Fibroblast of lung (primary cell): ENCODE measurements at regions not wholly inside any gene's neighbourhood (a gene's known extent, or its start where the extent isn't known, plus 50 kb on each side); places are given as distances from the start of the nearest gene placed in this dataset.

Source experiments
- DNase-seq, 2 donors: peaks; one replicate each; pipeline versions ENCODE4 v3.0.0 to v3.0.0-alpha.2; 2010; ENCODE audit warnings: low read depth in 2 of 2
- H2AFZ ChIP-seq: 2 replicates; pipeline ENCODE4 v1.5.1; 2012; ENCODE audit warnings: low read length, control low read depth, inconsistent platforms
- H3K27ac ChIP-seq: 2 replicates; pipeline ENCODE4 v1.5.1; 2011; ENCODE audit warnings: low read length, control low read depth; ENCODE audit not compliant: insufficient read depth
- H3K27me3 ChIP-seq: 2 replicates; pipeline ENCODE4 v1.5.1; 2011; ENCODE audit warnings: mild to moderate bottlenecking, low read length; ENCODE audit not compliant: control insufficient read depth, insufficient read depth
- H3K36me3 ChIP-seq: 2 replicates; pipeline ENCODE4 v1.5.1; 2011; ENCODE audit warnings: low read length; ENCODE audit not compliant: control insufficient read depth, insufficient read depth
- H3K4me1 ChIP-seq: 2 replicates; pipeline ENCODE4 v1.5.1; 2011; ENCODE audit warnings: low read length; ENCODE audit not compliant: control insufficient read depth, insufficient read depth; ENCODE audit errors: extremely low read depth
- H3K4me2 ChIP-seq: 2 replicates; pipeline ENCODE4 v1.5.1; 2011; ENCODE audit warnings: low read length, control low read depth; ENCODE audit not compliant: insufficient read depth; ENCODE audit errors: extremely low read depth
- H3K4me3 ChIP-seq, 4 experiments: fragments of 200-600 bp in 1 of 4; sonication (generic) in 1 of 4; replicated peaks in 1 of 4; 2 replicates each; pipeline ENCODE4 v1.5.1; 2011 to 2016; ENCODE audit warnings: low read length in 4 of 4, low read depth in 3 of 4, mild to moderate bottlenecking in 3 of 4, control low read depth in 2 of 4, inconsistent platforms in 1 of 4, mixed read lengths in 1 of 4; ENCODE audit not compliant: insufficient read depth in 1 of 4; ENCODE audit errors: control extremely low read depth in 1 of 4
- H3K79me2 ChIP-seq: 2 replicates; pipeline ENCODE4 v1.5.1; 2012; ENCODE audit warnings: mild to moderate bottlenecking, low read length, inconsistent platforms; ENCODE audit not compliant: control insufficient read depth, insufficient read depth
- H3K9ac ChIP-seq: 2 replicates; pipeline ENCODE4 v1.5.1; 2011; ENCODE audit warnings: mild to moderate bottlenecking, low read length, control low read depth; ENCODE audit not compliant: insufficient read depth
- H3K9me3 ChIP-seq: 2 replicates; pipeline ENCODE4 v1.5.1; 2012; ENCODE audit warnings: low read depth, low read length; ENCODE audit not compliant: control insufficient read depth, insufficient read depth
- H4K20me1 ChIP-seq: 2 replicates; pipeline ENCODE4 v1.5.1; 2011; ENCODE audit warnings: low read length; ENCODE audit not compliant: control insufficient read depth, insufficient read depth; ENCODE audit errors: extremely low read depth
- EZH2 ChIP-seq: IDR thresholded peaks from 2 replicates; pipeline ENCODE4 v1.5.1; 2012; ENCODE audit warnings: low read length, control low read depth, mild to moderate bottlenecking; ENCODE audit errors: missing control alignments
- TF ChIP-seq, protein P1 (sequence below), 2 donors: IDR thresholded peaks in 1 of 2; conservative IDR thresholded peaks in 1 of 2; 1 replicate in 1 of 2; 2 replicates in 1 of 2; pipeline ENCODE4 v1.5.1; 2011 to 2012; ENCODE audit warnings: low read length in 2 of 2, control low read depth in 1 of 2, inconsistent platforms in 1 of 2, low read depth in 1 of 2, mild to moderate bottlenecking in 1 of 2

DNA sequence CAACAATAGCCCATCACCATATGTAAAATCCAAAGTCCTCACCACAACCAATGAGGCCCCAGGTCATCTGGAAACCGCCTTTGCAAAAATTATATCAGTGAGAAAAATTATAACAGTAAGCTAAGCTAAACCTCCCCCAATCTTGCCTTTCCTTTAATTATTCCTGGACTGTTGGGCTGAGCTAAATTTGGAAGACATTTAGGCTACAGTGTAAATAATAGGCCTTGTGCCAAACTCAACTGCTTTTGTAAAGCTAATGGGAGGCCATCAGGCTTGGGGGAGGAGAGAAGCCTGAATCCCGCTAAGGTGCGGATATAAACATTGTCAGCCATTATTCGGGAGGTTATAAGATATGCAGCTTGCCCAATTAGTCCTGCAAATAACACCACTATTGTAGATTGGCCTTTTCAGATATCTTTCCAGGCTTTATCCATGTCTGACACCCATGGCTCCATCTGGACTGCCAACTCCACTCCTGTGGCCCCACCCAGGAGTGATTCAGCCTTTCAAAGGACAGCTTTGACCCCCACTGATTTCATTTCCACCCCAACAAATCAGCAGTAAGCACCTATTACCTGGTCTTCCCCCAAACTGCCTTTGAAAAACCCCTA, 53.0 kb upstream of the CA12 start:
- DNase-seq, result no peak
- no peaks in the 10 kb centered on the region for H3K36me3 ChIP-seq
- H2AFZ ChIP-seq, result no peak overlapping the region
- H3K9ac ChIP-seq, result no peak overlapping the region
- H3K27ac ChIP-seq, result no peak overlapping the region
- no peak overlapping the region for H3K4me3 ChIP-seq
- TF ChIP-seq, protein P1, sequence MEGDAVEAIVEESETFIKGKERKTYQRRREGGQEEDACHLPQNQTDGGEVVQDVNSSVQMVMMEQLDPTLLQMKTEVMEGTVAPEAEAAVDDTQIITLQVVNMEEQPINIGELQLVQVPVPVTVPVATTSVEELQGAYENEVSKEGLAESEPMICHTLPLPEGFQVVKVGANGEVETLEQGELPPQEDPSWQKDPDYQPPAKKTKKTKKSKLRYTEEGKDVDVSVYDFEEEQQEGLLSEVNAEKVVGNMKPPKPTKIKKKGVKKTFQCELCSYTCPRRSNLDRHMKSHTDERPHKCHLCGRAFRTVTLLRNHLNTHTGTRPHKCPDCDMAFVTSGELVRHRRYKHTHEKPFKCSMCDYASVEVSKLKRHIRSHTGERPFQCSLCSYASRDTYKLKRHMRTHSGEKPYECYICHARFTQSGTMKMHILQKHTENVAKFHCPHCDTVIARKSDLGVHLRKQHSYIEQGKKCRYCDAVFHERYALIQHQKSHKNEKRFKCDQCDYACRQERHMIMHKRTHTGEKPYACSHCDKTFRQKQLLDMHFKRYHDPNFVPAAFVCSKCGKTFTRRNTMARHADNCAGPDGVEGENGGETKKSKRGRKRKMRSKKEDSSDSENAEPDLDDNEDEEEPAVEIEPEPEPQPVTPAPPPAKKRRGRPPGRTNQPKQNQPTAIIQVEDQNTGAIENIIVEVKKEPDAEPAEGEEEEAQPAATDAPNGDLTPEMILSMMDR (conservative IDR thresholded peaks at IDR 0.05 in 1 of 2, IDR thresholded peaks at IDR 0.05 in 1 of 2; ENCODE audit: low read depth in 1 of 2, low read length in 2 of 2), result no peak
- no peak for TF ChIP-seq EZH2
- no peaks in the 10 kb centered on the region for H3K27me3 ChIP-seq
- no peak overlapping the region for H3K4me2 ChIP-seq
- no peaks in the 10 kb centered on the region for H3K79me2 ChIP-seq
- peaks cover 6% of the 10 kb centered on the region for H3K4me1 ChIP-seq
- H4K20me1 ChIP-seq, result no peaks in the 10 kb centered on the region
- no peaks in the 10 kb centered on the region for H3K9me3 ChIP-seq

DNA sequence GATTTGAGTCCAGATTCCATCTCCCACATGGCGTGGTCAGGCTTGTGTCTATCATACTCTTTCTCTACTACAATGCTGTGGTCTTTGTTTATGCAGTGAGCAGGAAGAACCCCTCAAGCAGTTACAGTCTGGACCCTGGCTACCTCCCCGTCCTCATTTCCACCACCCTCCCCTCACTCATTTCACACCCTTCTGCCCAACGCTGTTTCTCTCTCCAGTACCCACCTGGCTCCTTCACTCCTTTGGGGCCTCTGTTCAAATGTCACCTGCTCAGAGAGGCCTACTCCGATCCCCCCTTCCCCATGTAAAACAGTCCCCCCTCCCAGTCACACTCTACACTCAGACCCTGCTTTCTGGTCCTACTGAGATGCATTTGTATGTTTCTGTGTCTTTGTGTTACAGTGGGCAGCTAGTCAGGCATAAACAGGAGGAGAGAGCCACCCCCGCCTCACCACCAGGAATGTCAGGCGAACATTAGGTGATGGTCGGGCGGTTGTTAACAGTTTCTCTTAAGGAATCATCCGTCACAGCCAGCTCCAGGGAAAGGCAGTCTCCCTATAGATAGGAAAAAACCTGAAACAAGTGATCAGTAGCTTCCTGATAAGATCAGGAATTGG, 53.7 kb upstream of the CA12 start:
- Histone ChIP-seq H3K27ac (no peak overlapping the region), H3K9ac (no peak overlapping the region), H3K4me2 (no peak overlapping the region), H3K9me3 (no peaks in the 10 kb centered on the region), H4K20me1 (no peaks in the 10 kb centered on the region), H3K36me3 (no peaks in the 10 kb centered on the region), H3K79me2 (no peaks in the 10 kb centered on the region), H2AFZ (no peak overlapping the region), H3K4me1 (peaks cover 8% of the 10 kb centered on the region), H3K4me3 (no peak overlapping the region), H3K27me3 (no peaks in the 10 kb centered on the region)
- DNase-seq, result no peak
- no peak for TF ChIP-seq EZH2
- TF ChIP-seq, protein P1 (conservative IDR thresholded peaks at IDR 0.05 in 1 of 2, IDR thresholded peaks at IDR 0.05 in 1 of 2; ENCODE audit: low read depth in 1 of 2, low read length in 2 of 2), result no peak

DNA sequence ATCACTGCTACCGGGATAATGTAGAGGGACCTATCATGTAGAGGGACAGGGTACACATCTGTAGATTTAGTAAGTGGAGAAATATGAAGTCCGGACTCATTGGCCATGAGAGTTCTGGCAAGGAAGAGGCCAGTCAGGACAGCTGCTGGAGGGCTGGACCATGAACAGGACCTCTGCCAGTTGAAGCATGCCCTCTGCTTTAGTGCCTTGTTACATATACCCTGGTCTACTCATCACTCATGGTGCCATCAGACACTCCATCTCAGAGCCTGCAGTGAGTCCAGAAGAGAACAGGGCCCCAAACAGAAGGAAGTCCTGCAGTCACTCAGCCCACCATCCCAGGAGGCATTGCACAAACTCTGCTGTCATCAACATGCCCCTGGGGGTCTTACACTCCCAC, 54.7 kb upstream of the CA12 start:
- H4K20me1 ChIP-seq, result no peaks in the 10 kb centered on the region
- peak overlapping the region; percentile 76 for H2AFZ ChIP-seq
- H3K79me2 ChIP-seq, result no peaks in the 10 kb centered on the region
- TF ChIP-seq EZH2, result no peak
- TF ChIP-seq, protein P1 (conservative IDR thresholded peaks at IDR 0.05 in 1 of 2, IDR thresholded peaks at IDR 0.05 in 1 of 2; ENCODE audit: low read depth in 1 of 2, low read length in 2 of 2), result no peak
- H3K4me1 ChIP-seq, result peaks cover 8% of the 10 kb centered on the region
- no peak for DNase-seq
- H3K36me3 ChIP-seq, result no peaks in the 10 kb centered on the region
- H3K9me3 ChIP-seq, result no peaks in the 10 kb centered on the region
- no peak overlapping the region for H3K9ac ChIP-seq
- H3K27me3 ChIP-seq, result no peaks in the 10 kb centered on the region
- no peak overlapping the region for H3K4me2 ChIP-seq
- H3K27ac ChIP-seq, result no peak overlapping the region
- no peak overlapping the region for H3K4me3 ChIP-seq
